ENCODE measurements at regions not wholly inside any gene's neighbourhood (a gene's known extent, or its start where the extent isn't known, plus 50 kb on each side); places are given as distances from the start of the nearest gene placed in this dataset.

DNA sequence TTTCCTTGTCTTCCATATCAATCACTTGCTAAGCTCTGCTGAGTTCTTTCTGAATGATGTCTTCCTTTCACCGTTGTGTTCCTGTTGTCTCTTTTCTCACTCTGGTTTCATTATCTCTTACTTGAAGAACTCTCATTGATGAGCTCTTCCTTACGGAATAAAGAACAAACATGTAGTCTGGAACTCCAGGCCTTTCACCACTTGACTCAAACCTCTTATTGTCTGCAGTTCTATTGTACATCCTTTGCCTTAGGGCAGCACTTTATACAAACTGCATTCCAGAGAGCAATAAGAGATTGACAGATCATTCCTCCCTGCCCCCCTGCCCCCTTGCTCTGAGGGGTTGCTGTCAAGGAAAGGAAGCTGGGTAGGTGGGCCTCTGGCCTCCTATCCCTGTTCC, 517.4 kb downstream of the TMEM135 start:
- TF ChIP-seq CTCF (IDR thresholded peaks at IDR 0.05; ENCODE audit: low read length) (no peak), EZH2 (optimal IDR thresholded peaks at IDR 0.05; ENCODE audit: low read depth, low read length) (no peak), EZH2phosphoT487 (IDR thresholded peaks at IDR 0.05; ENCODE audit: low read length) (no peak)

All from MM.1S (cell line).